Stimulated activated naive B cell treated with anti-CD40 and anti-IgM and Interleukin-4, amounts not matched to agents 10 μg/mL and 1 μg/mL and 100 μg/mL, for 72 hours (primary cell): ENCODE measurements at regions not wholly inside any gene's neighbourhood (a gene's known extent, or its start where the extent isn't known, plus 50 kb on each side); places are given as distances from the start of the nearest gene placed in this dataset.
"Not testable (repeated sequence)": the region's sequence is repeated elsewhere in the genome, so short reads cannot be mapped to it uniquely, and the experiment has no call there.

Experiments used
- ATAC-seq, 2 donors: fragments of 150-1000 bp; cut with Tn5 transposase; replicated peaks; 2 replicates each; pipeline ENCODE4 v1.10.0; 2021; ENCODE audit warnings: moderate library complexity in 1 of 2
- DNase-seq: peaks from one replicate; pipeline ENCODE4 v3.0.0; 2021
- H3K27ac Mint-ChIP-seq: one replicate; pipeline ENCODE4 v1.8.0; 2022; ENCODE audit warnings: mild to moderate bottlenecking, mixed read lengths
- H3K27me3 Mint-ChIP-seq, 2 donors: one replicate each; pipeline ENCODE4 v1.8.0; 2022; ENCODE audit warnings: mixed read lengths in 2 of 2
- H3K36me3 Mint-ChIP-seq, 2 donors: one replicate each; pipeline ENCODE4 v1.8.0; 2022; ENCODE audit warnings: mixed read lengths in 2 of 2, mild to moderate bottlenecking in 1 of 2
- H3K4me1 Mint-ChIP-seq, 2 donors: one replicate each; pipeline ENCODE4 v1.8.0; 2022; ENCODE audit warnings: mixed read lengths in 2 of 2, mild to moderate bottlenecking in 1 of 2
- H3K4me3 Mint-ChIP-seq, 2 donors: one replicate each; pipeline ENCODE4 v1.8.0; 2022; ENCODE audit warnings: mild to moderate bottlenecking in 2 of 2, mixed read lengths in 2 of 2, moderate library complexity in 1 of 2
- H3K9me3 Mint-ChIP-seq, 2 donors: one replicate each; pipeline ENCODE4 v1.8.0; 2022; ENCODE audit warnings: mixed read lengths in 2 of 2, mild to moderate bottlenecking in 1 of 2

DNA sequence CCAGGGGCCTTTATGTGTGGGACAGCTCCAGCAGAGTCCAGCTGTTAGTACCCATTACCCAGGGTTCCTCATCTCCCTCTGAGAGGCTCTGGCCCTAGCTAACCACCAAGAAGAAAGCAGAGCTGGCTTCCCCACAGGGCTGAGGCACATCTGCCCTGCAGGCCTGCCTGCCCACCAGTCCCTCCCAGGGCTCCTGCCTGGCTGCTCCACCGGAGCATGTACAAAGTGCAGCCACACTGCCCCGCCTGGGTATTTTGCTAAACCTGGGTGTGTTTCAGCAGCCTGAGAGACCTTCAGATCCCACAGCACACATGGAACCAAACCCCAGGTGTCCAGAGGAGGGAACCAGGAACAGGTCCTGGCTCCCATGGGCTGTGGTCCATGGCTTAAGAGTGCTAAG is 500.4 kb upstream of the KLHL4 start:
- Mint-ChIP-seq H3K36me3 (no peaks in the 10 kb centered on the region), H3K4me3 (no peak overlapping the region), H3K9me3 (peaks cover 0 to 2% of the 10 kb centered on the region in 2 donors), H3K27me3 (no peaks in the 10 kb centered on the region), H3K4me1 (no peaks in the 10 kb centered on the region), H3K27ac (no peak overlapping the region)
- ATAC-seq: no peak
- DNase-seq: no peak

DNA sequence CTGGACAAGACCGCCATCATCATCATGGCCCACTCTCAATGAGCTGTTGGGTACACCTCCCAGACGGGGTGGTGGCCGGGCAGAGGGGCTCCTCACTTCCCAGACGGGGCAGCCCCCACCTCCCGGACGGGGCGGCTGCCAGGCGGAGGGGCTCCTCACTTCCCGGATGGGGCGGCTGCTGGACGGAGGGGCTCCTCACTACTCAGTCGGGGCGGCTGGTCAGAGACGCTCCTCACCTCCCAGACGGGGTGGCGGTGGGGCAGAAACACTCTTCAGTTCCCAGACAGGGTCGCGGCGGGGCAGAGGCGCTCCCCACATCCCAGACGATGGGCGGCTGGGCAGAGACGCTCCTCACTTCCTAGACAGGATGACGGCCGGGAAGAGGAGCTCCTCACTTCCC is 484.5 kb upstream of the KLHL4 start:
- H3K4me1 Mint-ChIP-seq, H3K27ac Mint-ChIP-seq, H3K9me3 Mint-ChIP-seq, DNase-seq, H3K36me3 Mint-ChIP-seq, H3K27me3 Mint-ChIP-seq, H3K4me3 Mint-ChIP-seq, ATAC-seq: not testable (repeated sequence)

DNA sequence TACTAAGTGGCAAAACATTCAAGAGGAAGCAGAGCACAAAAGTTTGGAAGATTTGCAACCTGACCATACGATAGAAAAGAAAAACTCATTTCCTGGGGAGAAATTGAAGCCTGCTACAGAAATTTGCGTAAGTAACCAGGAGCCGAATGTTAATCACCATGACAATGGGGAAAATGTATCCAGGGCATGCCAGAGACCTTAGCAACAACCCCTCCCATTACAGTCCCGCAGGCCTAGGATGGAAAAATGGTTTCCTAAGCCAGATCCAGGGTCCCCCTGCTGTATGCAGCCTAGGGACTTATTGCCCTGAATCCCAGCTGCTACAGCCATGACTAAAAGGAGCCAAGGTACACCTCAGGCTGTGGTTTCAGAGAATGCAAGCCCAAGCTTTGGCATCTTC is 472.2 kb upstream of the KLHL4 start:
- Mint-ChIP-seq H3K4me1 (no peaks in the 10 kb centered on the region), H3K4me3 (no peak overlapping the region), H3K27ac (no peak overlapping the region), H3K36me3 (no peaks in the 10 kb centered on the region), H3K27me3 (no peaks in the 10 kb centered on the region), H3K9me3 (peaks cover 3 to 4% of the 10 kb centered on the region in 2 donors)
- no peak for DNase-seq
- no peak for ATAC-seq

DNA sequence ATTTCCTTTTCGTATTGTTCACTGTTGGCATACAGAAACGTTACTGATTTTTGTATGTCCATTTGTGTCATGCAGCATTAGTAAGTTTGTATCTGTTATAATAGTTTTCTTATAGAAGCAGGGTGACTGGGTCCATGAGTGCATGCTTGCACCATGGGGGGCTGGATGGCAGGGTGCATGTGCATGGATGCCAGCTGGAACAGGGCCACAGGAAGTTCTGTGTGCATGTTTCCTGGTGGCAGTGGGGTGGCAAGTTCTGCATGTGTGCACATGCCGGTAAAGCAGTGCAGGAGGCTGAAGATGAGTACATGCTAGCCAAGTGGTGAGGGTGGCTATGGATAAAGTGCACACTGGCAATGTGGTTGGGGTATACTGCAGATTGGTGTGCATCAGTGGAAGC is 468.0 kb upstream of the KLHL4 start:
- Mint-ChIP-seq H3K27me3 (no peaks in the 10 kb centered on the region), H3K4me3 (no peak overlapping the region), H3K36me3 (no peaks in the 10 kb centered on the region), H3K9me3 (peaks cover 3 to 4% of the 10 kb centered on the region in 2 donors), H3K4me1 (no peaks in the 10 kb centered on the region), H3K27ac (no peak overlapping the region)
- ATAC-seq (no peak), DNase-seq (no peak)

DNA sequence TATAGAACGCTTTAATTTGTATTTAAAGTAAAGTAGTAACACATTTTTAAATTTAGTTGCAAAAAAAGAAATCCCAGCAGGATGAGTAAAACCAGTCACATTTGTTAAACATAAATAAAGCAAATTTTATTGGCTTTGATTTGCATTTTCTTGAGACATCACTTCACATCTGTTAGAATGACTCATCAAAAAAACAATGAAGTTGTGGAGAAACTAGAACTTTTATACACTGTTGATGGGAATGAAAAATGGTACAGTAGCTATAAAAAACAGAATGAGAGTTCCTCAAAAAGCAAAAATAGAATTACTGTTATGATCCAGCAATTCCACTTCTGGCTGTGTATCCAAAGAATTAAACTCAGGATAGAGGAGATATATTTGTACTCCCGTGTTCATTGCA is 454.0 kb upstream of the KLHL4 start:
- Mint-ChIP-seq H3K4me3 (no peak overlapping the region), H3K4me1 (no peaks in the 10 kb centered on the region), H3K36me3 (no peaks in the 10 kb centered on the region), H3K27me3 (no peaks in the 10 kb centered on the region), H3K9me3 (no peaks in the 10 kb centered on the region), H3K27ac (no peak overlapping the region)
- DNase-seq: no peak
- ATAC-seq: no peak

DNA sequence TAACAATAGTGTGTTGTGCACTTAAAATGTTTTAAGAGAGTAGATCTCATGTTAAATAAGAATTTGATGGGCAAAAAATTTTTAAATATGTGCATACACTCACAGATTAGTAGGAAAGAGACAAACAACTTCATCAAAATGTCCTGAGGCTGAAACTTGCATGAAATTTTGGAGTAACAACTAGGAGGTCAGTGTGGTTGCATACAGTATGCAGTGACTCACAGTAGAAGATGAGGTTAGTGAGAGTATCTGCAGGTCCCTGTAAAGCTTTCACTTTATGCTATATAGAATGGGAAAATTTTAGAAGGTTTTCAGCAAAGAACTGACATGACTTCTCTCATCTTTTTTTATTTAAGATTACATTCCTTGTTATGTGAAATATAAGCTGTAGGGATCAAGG is 453.1 kb upstream of the KLHL4 start:
- Mint-ChIP-seq H3K27ac (no peak overlapping the region), H3K36me3 (no peaks in the 10 kb centered on the region), H3K27me3 (no peaks in the 10 kb centered on the region), H3K4me1 (no peaks in the 10 kb centered on the region), H3K4me3 (no peak overlapping the region), H3K9me3 (no peaks in the 10 kb centered on the region)
- ATAC-seq (no peak), DNase-seq (no peak)

DNA sequence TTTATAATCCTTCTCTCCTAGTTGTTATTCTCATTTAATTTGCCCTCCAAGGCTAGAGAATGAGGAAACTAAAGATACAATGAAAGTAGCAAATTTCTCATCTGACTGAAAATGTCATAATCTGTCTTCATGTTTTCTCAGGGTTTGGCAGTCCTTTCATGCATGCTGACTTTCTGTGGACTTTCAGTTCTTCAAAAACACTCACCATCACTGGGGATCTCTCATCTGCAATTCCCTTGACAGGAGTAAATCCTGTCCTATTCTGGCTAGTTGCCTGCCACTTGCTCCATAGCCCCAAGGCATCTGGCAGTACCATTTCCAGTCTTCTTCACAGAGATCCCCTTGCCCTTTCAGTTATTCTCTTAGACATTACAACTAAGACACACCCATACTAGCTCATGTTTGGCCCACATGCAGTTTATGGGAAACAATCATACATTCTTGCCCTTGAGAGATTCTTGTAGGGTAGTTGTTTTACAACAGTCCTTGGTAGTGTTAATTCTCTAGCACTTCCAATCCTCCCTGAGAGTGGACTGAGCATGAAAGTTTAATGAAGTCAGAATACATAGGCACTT is 449.7 kb upstream of the KLHL4 start:
- no peaks in the 10 kb centered on the region for H3K27me3 Mint-ChIP-seq
- DNase-seq (no peak), ATAC-seq (no peak)
- H3K4me1 Mint-ChIP-seq: no peaks in the 10 kb centered on the region
- H3K4me3 Mint-ChIP-seq: no peak overlapping the region
- H3K27ac Mint-ChIP-seq: no peak overlapping the region
- no peaks in the 10 kb centered on the region for H3K9me3 Mint-ChIP-seq
- no peaks in the 10 kb centered on the region for H3K36me3 Mint-ChIP-seq

DNA sequence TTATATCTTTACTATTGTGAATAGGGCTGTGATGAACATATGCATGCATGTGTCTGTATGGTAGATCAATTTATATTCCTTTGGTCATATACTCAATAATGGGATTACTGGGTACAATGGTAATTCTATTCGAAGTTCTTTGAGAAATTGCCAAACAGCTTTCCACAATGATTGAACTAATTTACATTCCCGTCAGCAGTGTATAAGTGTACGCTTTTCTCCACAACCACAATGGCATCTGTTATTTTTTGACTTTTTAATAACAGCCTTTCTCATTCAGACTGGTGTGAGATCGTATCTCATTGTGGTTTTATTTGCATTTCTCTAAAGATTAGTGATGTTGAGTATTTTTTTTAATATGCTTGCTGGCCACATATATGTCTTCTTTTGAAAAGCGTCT is 439.4 kb upstream of the KLHL4 start:
- no peak overlapping the region for H3K27ac Mint-ChIP-seq
- no peak overlapping the region for H3K4me3 Mint-ChIP-seq
- DNase-seq (no peak), ATAC-seq (no peak)
- H3K36me3 Mint-ChIP-seq: no peaks in the 10 kb centered on the region
- H3K27me3 Mint-ChIP-seq: no peaks in the 10 kb centered on the region
- H3K4me1 Mint-ChIP-seq: no peaks in the 10 kb centered on the region
- peaks cover 0 to 2% of the 10 kb centered on the region in 2 donors for H3K9me3 Mint-ChIP-seq

DNA sequence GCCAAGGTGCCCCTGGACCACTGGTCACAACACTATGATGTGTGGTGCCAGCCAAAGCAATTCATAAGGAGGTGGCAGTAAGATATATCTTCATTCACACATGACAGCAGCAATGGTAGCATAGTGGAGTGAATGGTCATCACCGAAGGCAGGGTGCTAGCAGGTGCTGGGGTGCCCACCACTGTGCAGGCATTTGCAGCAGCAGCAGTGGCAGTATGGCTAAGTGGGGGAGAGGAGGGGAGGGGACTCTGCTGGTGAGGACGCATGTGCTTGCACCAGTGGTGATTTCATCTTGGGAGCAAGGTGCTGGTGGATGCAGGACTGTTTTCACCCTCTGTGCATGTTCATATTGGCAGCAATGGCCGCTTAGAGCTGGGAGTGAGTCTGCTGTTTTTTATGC is 419.1 kb upstream of the KLHL4 start:
- no peak for ATAC-seq
- no peaks in the 10 kb centered on the region for H3K27me3 Mint-ChIP-seq

DNA sequence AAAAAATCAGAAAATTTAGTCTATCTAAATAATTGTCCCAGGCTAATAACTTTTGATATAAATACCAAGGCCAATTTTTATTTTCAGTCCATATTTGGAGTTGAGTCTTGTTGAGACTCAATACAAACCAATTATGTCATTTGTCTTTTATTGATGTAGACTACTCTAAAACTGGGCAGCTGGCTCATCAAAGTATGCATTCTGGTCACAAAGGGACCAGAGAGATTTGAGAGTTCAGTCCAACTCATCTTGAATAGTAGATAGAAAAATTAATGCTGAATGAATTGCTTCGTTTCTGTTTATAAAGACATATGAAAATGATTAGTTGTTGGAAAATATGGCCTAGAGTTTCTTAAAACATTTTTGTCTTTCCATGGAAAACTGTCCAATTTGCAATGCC is 412.5 kb upstream of the KLHL4 start:
- Mint-ChIP-seq H3K27ac (no peak overlapping the region), H3K36me3 (no peaks in the 10 kb centered on the region), H3K9me3 (peaks cover 0 to 4% of the 10 kb centered on the region in 2 donors), H3K4me1 (no peaks in the 10 kb centered on the region), H3K27me3 (no peaks in the 10 kb centered on the region), H3K4me3 (no peak overlapping the region)
- DNase-seq (no peak), ATAC-seq (no peak)

More for the DNA sequence above, 419.1 kb upstream of the KLHL4 start:
- Mint-ChIP-seq H3K4me3 (no peak overlapping the region), H3K36me3 (no peaks in the 10 kb centered on the region), H3K4me1 (no peaks in the 10 kb centered on the region), H3K9me3 (no peaks in the 10 kb centered on the region), H3K27ac (no peak overlapping the region)
- no peak for DNase-seq

DNA sequence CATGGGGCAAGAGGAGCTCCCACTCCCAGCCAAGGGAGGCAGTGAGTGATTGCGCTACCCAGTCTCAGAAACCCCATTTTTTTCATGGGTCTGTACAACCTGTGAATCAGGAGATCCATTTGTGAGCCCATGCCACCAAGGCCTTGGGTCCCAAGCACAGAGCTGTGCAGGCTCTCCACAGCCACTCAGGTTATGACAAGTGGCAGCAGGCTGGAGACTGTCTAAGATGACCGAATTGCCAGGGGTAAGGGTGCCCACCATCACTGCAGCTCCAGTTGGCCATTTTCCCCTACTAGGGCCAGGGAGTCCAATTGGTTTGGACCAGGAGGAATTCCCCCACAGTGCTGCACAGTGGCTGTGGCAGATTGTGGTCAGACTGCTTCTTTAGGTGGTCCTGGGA is 407.5 kb upstream of the KLHL4 start:
- Mint-ChIP-seq H3K27ac (no peak overlapping the region), H3K4me1 (no peaks in the 10 kb centered on the region), H3K36me3 (no peaks in the 10 kb centered on the region), H3K9me3 (peaks cover 0 to 11% of the 10 kb centered on the region in 2 donors), H3K27me3 (no peaks in the 10 kb centered on the region), H3K4me3 (no peak overlapping the region)
- ATAC-seq (no peak), DNase-seq (no peak)

DNA sequence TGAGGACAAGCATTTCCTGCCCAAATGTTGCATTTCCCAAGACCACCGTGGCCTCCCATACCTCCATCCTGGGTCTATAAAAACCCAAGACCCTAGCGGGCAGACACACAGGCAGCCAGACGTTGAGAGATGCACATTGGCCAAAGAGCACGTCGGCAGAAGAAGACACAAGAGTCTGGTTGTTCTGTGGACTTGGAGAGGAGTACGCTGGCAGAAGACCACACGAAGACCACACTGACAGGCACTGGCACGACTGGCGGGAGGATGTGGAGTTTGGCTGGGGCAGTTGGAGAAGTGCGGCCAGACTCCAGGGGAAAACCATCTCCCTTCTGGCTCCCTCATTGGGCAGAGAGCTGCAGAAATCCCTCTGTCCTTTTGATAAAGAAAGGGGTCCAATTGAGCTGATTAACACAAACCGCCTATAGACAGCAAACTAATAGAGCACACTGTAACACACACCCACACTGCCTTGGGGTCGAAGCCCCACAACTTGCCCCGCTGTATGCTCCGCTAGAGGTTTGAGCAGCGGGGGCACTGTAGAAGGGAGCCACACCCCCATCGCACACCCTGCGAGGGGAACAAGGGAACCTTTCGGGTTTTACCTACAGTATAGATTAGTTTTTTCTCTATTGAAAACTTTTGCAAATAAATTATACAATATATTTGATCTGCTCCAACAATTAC is 376.7 kb upstream of the KLHL4 start:
- H3K27ac Mint-ChIP-seq: no peak overlapping the region
- no peaks in the 10 kb centered on the region for H3K36me3 Mint-ChIP-seq
- peaks cover 0 to 4% of the 10 kb centered on the region in 2 donors for H3K9me3 Mint-ChIP-seq
- no peak for DNase-seq
- no peaks in the 10 kb centered on the region for H3K27me3 Mint-ChIP-seq
- ATAC-seq: no peak
- no peak overlapping the region for H3K4me3 Mint-ChIP-seq
- no peaks in the 10 kb centered on the region for H3K4me1 Mint-ChIP-seq

DNA sequence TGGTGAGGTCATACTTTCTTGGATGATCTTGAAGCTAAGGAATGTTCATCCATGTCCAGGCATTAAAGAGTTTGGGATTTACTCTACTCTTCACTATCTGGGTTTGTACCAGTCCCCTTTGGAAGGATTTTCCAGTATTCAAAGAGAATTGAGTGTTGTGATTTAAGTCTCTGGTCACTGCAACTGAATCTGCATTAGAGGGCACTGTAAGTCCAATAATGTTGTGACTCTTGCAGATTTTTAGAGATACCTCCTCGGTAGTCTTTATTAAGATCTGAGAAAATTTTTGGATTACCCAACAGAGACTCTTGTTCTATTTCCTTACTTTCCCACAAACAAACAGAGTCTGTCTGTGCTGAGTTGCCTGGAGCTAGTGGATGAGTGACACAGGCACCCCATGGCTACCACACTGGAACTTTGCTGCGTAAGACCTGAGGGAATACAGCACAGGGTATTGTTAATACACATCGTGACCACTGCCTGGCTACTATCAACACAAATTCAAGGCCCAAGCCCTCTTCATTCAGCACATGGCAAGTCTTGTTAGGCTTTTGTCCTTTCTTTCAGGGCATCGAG is 357.1 kb upstream of the KLHL4 start:
- Mint-ChIP-seq H3K27me3 (no peaks in the 10 kb centered on the region), H3K36me3 (no peaks in the 10 kb centered on the region), H3K9me3 (peaks cover 3 to 11% of the 10 kb centered on the region in 2 donors), H3K4me1 (no peaks in the 10 kb centered on the region), H3K27ac (no peak overlapping the region), H3K4me3 (no peak overlapping the region)
- ATAC-seq: no peak
- DNase-seq: no peak

DNA sequence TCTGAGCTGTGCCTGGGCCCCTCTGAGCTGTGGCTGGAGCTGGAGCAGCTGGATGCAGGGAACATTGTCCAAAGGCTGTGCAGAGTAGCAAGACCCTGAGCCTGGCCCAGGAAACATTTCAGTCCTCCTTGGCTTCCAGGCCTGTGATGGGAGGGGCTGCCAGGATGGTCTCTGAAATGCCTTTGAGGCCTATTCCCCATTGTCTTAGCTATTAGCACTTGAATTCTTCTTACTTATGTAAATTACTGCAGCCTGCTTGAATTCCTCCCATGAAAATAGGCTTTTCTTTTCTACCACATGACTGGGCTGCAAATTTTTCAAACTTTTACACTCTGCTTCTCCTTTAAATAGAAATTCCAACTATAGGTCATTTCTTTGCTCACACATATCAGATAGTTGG is 349.8 kb upstream of the KLHL4 start:
- Mint-ChIP-seq H3K27me3 (no peaks in the 10 kb centered on the region), H3K36me3 (no peaks in the 10 kb centered on the region), H3K9me3 (peaks cover 4 to 12% of the 10 kb centered on the region in 2 donors), H3K4me3 (no peak overlapping the region), H3K27ac (no peak overlapping the region), H3K4me1 (no peaks in the 10 kb centered on the region)
- ATAC-seq (no peak), DNase-seq (no peak)

DNA sequence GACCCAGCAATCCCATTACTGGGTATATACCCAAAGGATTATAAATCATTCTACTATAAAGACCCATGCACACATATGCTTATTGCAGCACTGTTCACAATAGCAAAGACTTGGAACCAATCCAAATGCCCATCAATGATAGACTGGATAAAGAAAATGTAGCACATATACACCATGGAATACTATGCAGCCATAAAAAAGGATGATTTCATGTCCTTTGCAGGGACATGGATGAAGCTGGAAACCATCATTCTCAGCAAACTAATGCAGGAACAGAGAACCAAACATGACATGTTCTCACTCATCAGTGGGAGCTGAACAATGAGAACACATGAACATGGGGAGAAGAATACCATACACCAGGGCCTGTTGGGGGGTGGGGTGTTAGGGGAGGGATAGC is 339.6 kb upstream of the KLHL4 start:
- not testable (repeated sequence) for H3K27me3 Mint-ChIP-seq, H3K27ac Mint-ChIP-seq

More for the DNA sequence above, 339.6 kb upstream of the KLHL4 start:
- not testable (repeated sequence) for ATAC-seq, H3K4me3 Mint-ChIP-seq, H3K36me3 Mint-ChIP-seq, DNase-seq, H3K9me3 Mint-ChIP-seq, H3K4me1 Mint-ChIP-seq
